DND-41 (cell line): ENCODE measurements at regions not wholly inside any gene's neighbourhood (a gene's known extent, or its start where the extent isn't known, plus 50 kb on each side); places are given as distances from the start of the nearest gene placed in this dataset.

ENCODE experiments used
- ATAC-seq: fragments of 200-7000 bp; cut with Tn5 transposase; 3 replicates; pipeline ENCODE4 v1.9.1; 2021; ENCODE audit warnings: low read depth; ENCODE audit not compliant: insufficient read depth
- DNase-seq: peaks from one replicate; pipeline ENCODE4 v3.0.0-alpha.2; 2020
- H2AFZ ChIP-seq: 2 replicates; pipeline ENCODE4 v1.6.0; 2012; ENCODE audit warnings: low read depth, low read length
- H3K27ac ChIP-seq: 2 replicates; pipeline ENCODE4 v1.5.1; 2012; ENCODE audit warnings: low read length, inconsistent platforms
- H3K27me3 ChIP-seq: fragments of 200-600 bp; sonication (generic); 2 replicates; pipeline ENCODE4 v1.6.0; 2012; ENCODE audit warnings: low read length, mild to moderate bottlenecking, inconsistent platforms; ENCODE audit not compliant: insufficient read depth, poor library complexity
- H3K36me3 ChIP-seq: 2 replicates; pipeline ENCODE4 v1.5.1; 2012; ENCODE audit warnings: low read length, inconsistent platforms; ENCODE audit not compliant: insufficient read depth
- H3K4me1 ChIP-seq: 2 replicates; pipeline ENCODE4 v1.5.1; 2012; ENCODE audit warnings: mild to moderate bottlenecking, low read length; ENCODE audit not compliant: insufficient read depth
- H3K4me2 ChIP-seq: 2 replicates; pipeline ENCODE4 v1.6.0; 2012; ENCODE audit warnings: mild to moderate bottlenecking, moderate library complexity, low read length, inconsistent platforms; ENCODE audit not compliant: insufficient read depth
- H3K4me3 ChIP-seq, 2 experiments: fragments of 200-600 bp in 1 of 2; shearing (Covaris generic) in 1 of 2; 2 replicates each; pipeline ENCODE4 v1.5.1; 2012 to 2016; ENCODE audit warnings: inconsistent platforms in 2 of 2, low read length in 2 of 2, mild to moderate bottlenecking in 2 of 2, low read depth in 1 of 2, moderate library complexity in 1 of 2
- H3K79me2 ChIP-seq: 2 replicates; pipeline ENCODE4 v1.6.0; 2012; ENCODE audit warnings: low read length, inconsistent platforms; ENCODE audit not compliant: insufficient read depth
- H3K9ac ChIP-seq: 2 replicates; pipeline ENCODE4 v1.6.0; 2012; ENCODE audit warnings: low read depth, mild to moderate bottlenecking, inconsistent platforms, low read length, moderate library complexity
- H3K9me3 ChIP-seq: 2 replicates; pipeline ENCODE4 v1.5.1; 2012; ENCODE audit warnings: low read length, moderate library complexity, mild to moderate bottlenecking, inconsistent platforms; ENCODE audit not compliant: insufficient read depth, severe bottlenecking
- H4K20me1 ChIP-seq: 2 replicates; pipeline ENCODE4 v1.6.0; 2012; ENCODE audit warnings: low read length; ENCODE audit not compliant: insufficient read depth
- EZH2 ChIP-seq: IDR thresholded peaks from 3 replicates; pipeline ENCODE4 v1.6.1; 2012; ENCODE audit warnings: borderline replicate concordance, low read depth, mild to moderate bottlenecking, moderate library complexity, low read length, inconsistent platforms; ENCODE audit not compliant: severe bottlenecking
- TF ChIP-seq, protein P1 (sequence below): IDR thresholded peaks from 2 replicates; pipeline ENCODE4 v1.5.1; 2012; ENCODE audit warnings: borderline replicate concordance, low read length, moderate library complexity, mild to moderate bottlenecking; ENCODE audit not compliant: poor library complexity, severe bottlenecking; ENCODE audit errors: extremely low read depth

DNA sequence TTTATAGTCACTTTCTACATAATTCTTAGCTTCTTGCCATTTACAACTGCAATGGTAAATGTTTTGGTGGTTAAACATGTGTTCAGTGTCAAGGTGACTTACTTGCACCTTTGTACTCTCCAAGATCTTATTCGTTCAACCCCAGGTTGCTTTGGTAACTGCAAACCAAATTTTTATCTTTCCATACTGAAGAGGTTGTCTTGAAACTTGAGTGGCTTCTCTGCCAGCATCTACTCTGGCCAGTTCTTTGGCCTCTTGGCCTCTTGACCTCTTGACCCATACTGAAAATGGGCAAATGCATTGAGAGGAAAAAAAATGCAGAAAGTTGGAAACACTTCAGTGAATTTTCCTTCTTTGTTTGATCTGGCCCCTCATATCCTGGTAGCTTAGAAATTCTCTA, 88.0 kb upstream of the LRRC7 start:
- Histone ChIP-seq H3K27ac (no peak overlapping the region), H3K79me2 (no peaks in the 10 kb centered on the region), H3K9me3 (no peaks in the 10 kb centered on the region), H4K20me1 (no peaks in the 10 kb centered on the region), H3K27me3 (no peaks in the 10 kb centered on the region), H3K9ac (no peak overlapping the region), H3K4me2 (no peak overlapping the region), H3K36me3 (no peaks in the 10 kb centered on the region), H2AFZ (no peak overlapping the region), H3K4me3 (no peak overlapping the region), H3K4me1 (no peaks in the 10 kb centered on the region)
- DNase-seq (no peak), ATAC-seq (no peak)
- TF ChIP-seq EZH2: no peak
- TF ChIP-seq, protein P1, sequence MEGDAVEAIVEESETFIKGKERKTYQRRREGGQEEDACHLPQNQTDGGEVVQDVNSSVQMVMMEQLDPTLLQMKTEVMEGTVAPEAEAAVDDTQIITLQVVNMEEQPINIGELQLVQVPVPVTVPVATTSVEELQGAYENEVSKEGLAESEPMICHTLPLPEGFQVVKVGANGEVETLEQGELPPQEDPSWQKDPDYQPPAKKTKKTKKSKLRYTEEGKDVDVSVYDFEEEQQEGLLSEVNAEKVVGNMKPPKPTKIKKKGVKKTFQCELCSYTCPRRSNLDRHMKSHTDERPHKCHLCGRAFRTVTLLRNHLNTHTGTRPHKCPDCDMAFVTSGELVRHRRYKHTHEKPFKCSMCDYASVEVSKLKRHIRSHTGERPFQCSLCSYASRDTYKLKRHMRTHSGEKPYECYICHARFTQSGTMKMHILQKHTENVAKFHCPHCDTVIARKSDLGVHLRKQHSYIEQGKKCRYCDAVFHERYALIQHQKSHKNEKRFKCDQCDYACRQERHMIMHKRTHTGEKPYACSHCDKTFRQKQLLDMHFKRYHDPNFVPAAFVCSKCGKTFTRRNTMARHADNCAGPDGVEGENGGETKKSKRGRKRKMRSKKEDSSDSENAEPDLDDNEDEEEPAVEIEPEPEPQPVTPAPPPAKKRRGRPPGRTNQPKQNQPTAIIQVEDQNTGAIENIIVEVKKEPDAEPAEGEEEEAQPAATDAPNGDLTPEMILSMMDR: no peak

DNA sequence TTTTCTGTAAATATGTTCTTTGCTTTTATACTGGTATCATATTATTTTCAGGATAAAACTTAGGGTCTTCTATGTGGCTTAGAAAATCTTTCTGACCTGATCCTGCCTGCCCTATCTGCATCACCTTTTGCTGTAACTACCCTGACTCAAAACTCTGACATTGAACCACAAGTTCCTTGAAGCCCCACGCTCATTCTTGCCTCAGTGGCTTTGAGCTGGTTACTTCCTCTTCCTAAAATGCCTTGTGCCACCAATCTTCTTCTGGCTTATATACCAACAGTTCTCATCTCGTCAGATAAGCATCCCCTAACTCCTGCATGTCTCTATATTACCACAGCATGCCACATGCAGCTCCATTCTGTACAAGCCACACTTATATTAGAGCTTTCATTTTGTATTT, 84.5 kb upstream of the LRRC7 start:
- Histone ChIP-seq H3K9ac (no peak overlapping the region), H3K4me2 (no peak overlapping the region)
- no peak for ATAC-seq

DNA sequence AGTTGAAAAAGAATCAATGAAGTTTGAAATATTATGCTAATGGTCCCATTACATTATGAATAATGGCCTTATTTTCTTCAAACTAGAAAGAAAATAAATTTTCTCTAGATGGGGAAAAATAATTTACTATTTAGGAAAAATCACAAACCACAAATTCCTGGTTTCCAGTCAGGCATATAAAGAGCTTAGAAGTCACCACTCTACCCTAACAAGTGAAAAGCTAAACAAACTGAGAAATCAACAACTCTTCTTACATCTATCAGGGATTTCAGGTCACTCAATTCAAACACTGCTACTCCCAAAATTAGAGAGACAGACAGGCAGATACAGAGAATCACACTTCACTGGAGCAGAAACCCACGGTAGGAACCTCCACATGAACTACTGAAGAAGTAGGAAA, 82.1 kb upstream of the LRRC7 start:
- Histone ChIP-seq H4K20me1 (no peaks in the 10 kb centered on the region), H3K27ac (no peak overlapping the region), H3K79me2 (no peaks in the 10 kb centered on the region), H3K9ac (no peak overlapping the region), H3K27me3 (no peaks in the 10 kb centered on the region), H3K4me3 (no peak overlapping the region), H3K4me1 (no peaks in the 10 kb centered on the region), H3K4me2 (no peak overlapping the region), H2AFZ (no peak overlapping the region), H3K36me3 (no peaks in the 10 kb centered on the region), H3K9me3 (no peaks in the 10 kb centered on the region)
- no peak for TF ChIP-seq EZH2
- TF ChIP-seq, protein P1: no peak
- no peak for DNase-seq
- no peak for ATAC-seq

More for the DNA sequence above, 84.5 kb upstream of the LRRC7 start:
- no peaks in the 10 kb centered on the region for H3K4me1 ChIP-seq
- no peaks in the 10 kb centered on the region for H3K9me3 ChIP-seq
- no peak overlapping the region for H3K4me3 ChIP-seq
- no peak for TF ChIP-seq EZH2
- H2AFZ ChIP-seq: no peak overlapping the region
- no peaks in the 10 kb centered on the region for H3K79me2 ChIP-seq
- H3K36me3 ChIP-seq: no peaks in the 10 kb centered on the region
- H3K27me3 ChIP-seq: no peaks in the 10 kb centered on the region
- H3K27ac ChIP-seq: no peak overlapping the region
- DNase-seq: no peak
- no peaks in the 10 kb centered on the region for H4K20me1 ChIP-seq

DNA sequence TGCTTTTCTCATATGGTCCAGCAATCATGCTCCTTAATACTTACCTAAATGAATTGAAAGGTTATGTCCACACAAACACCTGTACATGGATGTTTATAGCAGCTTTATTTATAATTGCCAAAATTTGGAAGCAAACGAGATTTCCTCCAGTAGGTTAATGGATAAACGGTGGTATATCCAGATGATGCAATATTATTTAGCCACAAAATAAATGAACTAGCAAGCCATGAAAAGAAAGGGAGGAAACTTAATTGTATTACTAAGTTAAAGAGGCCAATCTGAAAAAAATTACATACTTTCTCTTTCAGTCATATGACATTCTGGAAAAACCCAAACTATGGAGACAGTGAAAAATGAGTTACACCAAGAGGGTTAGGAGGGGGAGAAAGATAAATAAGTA, 76.3 kb upstream of the LRRC7 start:
- no peak overlapping the region for H3K9ac ChIP-seq
- DNase-seq (no peak), ATAC-seq (no peak)
- H3K9me3 ChIP-seq: no peaks in the 10 kb centered on the region
- no peak overlapping the region for H2AFZ ChIP-seq
- no peaks in the 10 kb centered on the region for H3K36me3 ChIP-seq
- H3K4me1 ChIP-seq: no peaks in the 10 kb centered on the region
- TF ChIP-seq, protein P1: no peak
- no peak for TF ChIP-seq EZH2
- no peak overlapping the region for H3K4me2 ChIP-seq
- H3K27me3 ChIP-seq: no peaks in the 10 kb centered on the region
- no peaks in the 10 kb centered on the region for H3K79me2 ChIP-seq
- H3K27ac ChIP-seq: no peak overlapping the region
- H3K4me3 ChIP-seq: no peak overlapping the region
- no peaks in the 10 kb centered on the region for H4K20me1 ChIP-seq
